HG02884 (cell line): ENCODE measurements at regions not wholly inside any gene's neighbourhood (a gene's known extent, or its start where the extent isn't known, plus 50 kb on each side); places are given as distances from the start of the nearest gene placed in this dataset.
"Not testable (repeated sequence)": the region's sequence is repeated elsewhere in the genome, so short reads cannot be mapped to it uniquely, and the experiment has no call there.

Experiments used
- ATAC-seq: cut with Tn5 transposase; IDR thresholded peaks from one replicate; pipeline ENCODE4 v1.9.1; 2021; ENCODE audit warnings: mild to moderate bottlenecking, moderate library complexity; ENCODE audit not compliant: unreplicated experiment

- no peak for ATAC-seq
Measured at GRCh38 chr4:169342906-169343564, 72.3 kb upstream of the SH3RF1 start.

GRCh38 chr4:169342159-169342860 is 71.6 kb upstream of the SH3RF1 start:
- ATAC-seq, result no peak

DNA sequence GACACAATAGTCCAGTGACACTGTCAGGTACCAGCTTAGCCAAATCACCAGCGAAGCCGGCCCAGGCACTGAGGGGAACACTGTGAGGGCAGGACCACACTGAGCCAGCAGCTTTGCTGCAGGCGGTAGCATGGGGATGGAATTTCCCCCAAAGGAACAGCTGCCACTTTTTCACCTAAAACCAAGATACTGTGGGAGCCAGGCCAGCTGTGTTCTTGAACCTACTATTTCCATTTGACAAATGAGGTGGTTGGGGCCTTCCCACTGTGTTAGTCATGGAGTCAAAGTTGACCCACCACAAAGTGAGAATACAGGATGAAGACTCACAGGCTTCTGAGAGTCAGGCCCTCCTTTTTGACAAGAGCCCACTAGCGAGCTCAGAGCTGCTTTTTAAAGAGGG is 70.7 kb upstream of the SH3RF1 start:
- ATAC-seq, result peak; percentile 66

- ATAC-seq, result no peak
Measured at GRCh38 chr4:169340834-169341233, 70.1 kb upstream of the SH3RF1 start.

DNA sequence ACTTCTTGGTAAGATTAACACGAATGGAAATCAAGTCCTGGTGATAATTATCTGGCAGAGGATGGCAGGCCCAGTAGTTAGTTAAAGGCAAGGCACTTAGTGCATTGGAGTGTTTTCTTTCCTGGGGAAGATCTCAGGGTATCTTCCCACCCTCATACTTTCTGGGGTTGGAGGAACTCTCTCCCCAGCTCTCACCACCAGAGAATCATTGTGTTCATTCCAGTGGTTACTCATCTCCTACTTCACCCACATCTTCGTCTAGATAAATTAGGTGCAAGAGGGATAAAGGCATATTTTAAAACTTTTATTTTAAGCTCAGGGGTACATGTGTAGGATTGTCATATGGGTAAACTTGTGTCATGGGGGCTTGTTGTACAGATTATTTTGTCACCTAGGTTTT is 67.5 kb upstream of the SH3RF1 start:
- ATAC-seq, result no peak

GRCh38 chr4:169337510-169337909 is 66.8 kb upstream of the SH3RF1 start:
- no peak for ATAC-seq

DNA sequence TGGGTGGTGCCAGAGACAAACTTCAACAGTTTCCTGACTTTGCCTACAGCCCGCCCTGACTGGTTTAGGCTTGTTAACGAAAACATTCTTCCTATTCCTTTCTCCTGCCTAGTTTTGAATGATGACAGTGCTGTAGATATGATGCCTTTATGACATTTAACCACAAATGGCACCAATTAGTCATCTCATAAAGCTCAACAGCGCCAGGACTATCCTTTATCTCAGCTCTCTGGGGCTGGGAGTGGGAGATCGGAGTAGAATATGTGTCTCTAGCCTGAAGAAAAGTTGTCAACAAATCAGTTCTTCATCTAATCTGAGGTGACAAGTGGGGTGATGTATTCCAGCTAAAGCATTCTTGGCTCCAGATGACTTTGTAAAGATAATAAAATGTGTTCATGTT is 64.6 kb upstream of the SH3RF1 start:
- ATAC-seq, result no peak

GRCh38 chr4:169334335-169334734 is 63.6 kb upstream of the SH3RF1 start:
- no peak for ATAC-seq

GRCh38 chr4:169333265-169333664 is 62.5 kb upstream of the SH3RF1 start:
- ATAC-seq, result no peak

GRCh38 chr4:169332583-169332982 is 61.8 kb upstream of the SH3RF1 start:
- ATAC-seq, result no peak

DNA sequence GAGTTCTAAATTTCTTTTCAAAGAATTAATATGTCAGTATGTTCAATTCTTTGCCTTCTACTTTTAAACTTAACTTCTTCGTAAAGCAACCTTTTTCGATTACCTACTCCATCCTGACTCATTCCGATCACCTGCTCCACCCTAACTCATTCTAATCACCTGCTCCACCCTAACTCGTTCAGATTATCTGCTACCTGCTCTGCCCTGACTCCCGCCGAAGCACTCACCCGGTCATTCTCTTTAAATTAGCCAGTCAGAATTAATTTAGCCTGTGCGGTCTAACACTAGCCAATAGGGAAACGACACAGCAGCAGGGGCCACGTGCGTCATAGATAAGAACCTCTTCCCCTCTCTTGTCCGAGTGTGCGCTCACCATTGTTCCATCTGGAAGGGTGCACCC is 60.1 kb upstream of the SH3RF1 start:
- ATAC-seq, result no peak

DNA sequence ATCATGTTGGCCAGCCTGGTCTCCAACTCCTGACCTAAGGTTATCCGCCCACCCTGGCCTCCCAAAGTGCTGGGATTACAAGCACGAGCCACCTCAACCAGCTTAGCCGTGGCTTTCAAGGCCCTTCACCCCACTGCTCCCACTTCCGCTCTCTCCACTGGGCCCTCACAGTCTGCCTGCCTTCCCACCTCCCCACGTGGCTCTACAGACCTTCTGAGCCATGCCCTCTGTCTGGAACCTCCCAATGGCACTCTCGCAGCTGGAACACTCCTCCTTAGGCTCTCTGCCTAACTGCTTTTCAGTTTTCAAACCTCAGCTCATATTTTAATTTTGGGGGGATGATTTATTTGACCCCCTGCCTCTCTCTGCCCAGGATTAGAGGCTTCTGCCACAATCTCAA is 59.3 kb upstream of the SH3RF1 start:
- no peak for ATAC-seq

- ATAC-seq, result no peak
Measured at GRCh38 chr4:169327951-169328350, 57.2 kb upstream of the SH3RF1 start.

GRCh38 chr4:169323925-169324324 is 53.2 kb upstream of the SH3RF1 start:
- ATAC-seq, result not testable (repeated sequence)

GRCh38 chr4:169322833-169323232 is 52.1 kb upstream of the SH3RF1 start:
- ATAC-seq, result not testable (repeated sequence)
